ENCODE measurements at regions not wholly inside any gene's neighbourhood (a gene's known extent, or its start where the extent isn't known, plus 50 kb on each side); places are given as distances from the start of the nearest gene placed in this dataset.

DNA sequence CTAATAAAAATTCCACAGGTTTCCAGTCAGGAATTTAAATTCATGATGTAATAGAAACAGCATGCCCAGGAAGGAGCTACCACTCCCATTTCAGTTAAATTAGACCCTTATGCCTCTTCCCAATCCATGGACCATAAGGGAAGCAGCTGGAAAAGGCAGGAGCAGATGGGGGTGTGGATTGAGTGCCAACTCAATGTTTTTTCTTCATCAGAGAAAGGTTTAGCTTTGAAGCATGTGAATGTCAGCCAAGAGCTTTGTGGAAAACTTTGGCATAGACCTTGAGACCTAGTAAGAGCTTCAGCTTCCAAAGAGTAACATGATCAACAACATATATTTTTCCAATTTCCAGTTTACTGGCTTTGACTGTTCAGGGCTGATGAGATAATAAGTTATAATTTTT, 2139.9 kb downstream of the PCDH9 start:
- TF ChIP-seq, protein P1, sequence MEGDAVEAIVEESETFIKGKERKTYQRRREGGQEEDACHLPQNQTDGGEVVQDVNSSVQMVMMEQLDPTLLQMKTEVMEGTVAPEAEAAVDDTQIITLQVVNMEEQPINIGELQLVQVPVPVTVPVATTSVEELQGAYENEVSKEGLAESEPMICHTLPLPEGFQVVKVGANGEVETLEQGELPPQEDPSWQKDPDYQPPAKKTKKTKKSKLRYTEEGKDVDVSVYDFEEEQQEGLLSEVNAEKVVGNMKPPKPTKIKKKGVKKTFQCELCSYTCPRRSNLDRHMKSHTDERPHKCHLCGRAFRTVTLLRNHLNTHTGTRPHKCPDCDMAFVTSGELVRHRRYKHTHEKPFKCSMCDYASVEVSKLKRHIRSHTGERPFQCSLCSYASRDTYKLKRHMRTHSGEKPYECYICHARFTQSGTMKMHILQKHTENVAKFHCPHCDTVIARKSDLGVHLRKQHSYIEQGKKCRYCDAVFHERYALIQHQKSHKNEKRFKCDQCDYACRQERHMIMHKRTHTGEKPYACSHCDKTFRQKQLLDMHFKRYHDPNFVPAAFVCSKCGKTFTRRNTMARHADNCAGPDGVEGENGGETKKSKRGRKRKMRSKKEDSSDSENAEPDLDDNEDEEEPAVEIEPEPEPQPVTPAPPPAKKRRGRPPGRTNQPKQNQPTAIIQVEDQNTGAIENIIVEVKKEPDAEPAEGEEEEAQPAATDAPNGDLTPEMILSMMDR (IDR thresholded peaks at IDR 0.05; ENCODE audit: low read depth, low read length, missing input control) = no peak
- no peak for TF ChIP-seq EGR1 (IDR thresholded peaks at IDR 0.05; ENCODE audit: low read depth in 2 of 2)
- TF ChIP-seq SP1 (IDR thresholded peaks at IDR 0.05) = no peak
- TF ChIP-seq ZBTB33 (IDR thresholded peaks at IDR 0.05) = no peak
- no peak for TF ChIP-seq TAF1 (conservative IDR thresholded peaks at IDR 0.05)
- no peak for TF ChIP-seq HNF4A (conservative IDR thresholded peaks at IDR 0.05)
- no peak for TF ChIP-seq YY1 (IDR thresholded peaks at IDR 0.05)
- no peak for TF ChIP-seq REST (IDR thresholded peaks at IDR 0.05)
- TF ChIP-seq MAX (IDR thresholded peaks at IDR 0.05) = no peak
- no peak for TF ChIP-seq ATF3 (IDR thresholded peaks at IDR 0.05)
- no peak for TF ChIP-seq FOXA1 (IDR thresholded peaks at IDR 0.05)
- no peak for TF ChIP-seq GABPA (IDR thresholded peaks at IDR 0.05 in 1 of 2, conservative IDR thresholded peaks at IDR 0.05 in 1 of 2)

Data from liver (tissue), 3 donors.